HG02885 (cell line): ENCODE measurements at regions not wholly inside any gene's neighbourhood (a gene's known extent, or its start where the extent isn't known, plus 50 kb on each side); places are given as distances from the start of the nearest gene placed in this dataset.

Source experiments
- ATAC-seq: cut with Tn5 transposase; IDR thresholded peaks from one replicate; pipeline ENCODE4 v1.9.1; 2021; ENCODE audit warnings: mild to moderate bottlenecking; ENCODE audit not compliant: unreplicated experiment, poor library complexity

GRCh38 chr2:120612931-120613330 is 122.7 kb upstream of the GLI2 start:
- no peak for ATAC-seq

GRCh38 chr2:120613742-120614571 is 121.7 kb upstream of the GLI2 start:
- ATAC-seq = no peak

- no peak for ATAC-seq
Observed at GRCh38 chr2:120614901-120615300, 120.8 kb upstream of the GLI2 start.

- ATAC-seq = no peak
Observed at GRCh38 chr2:120616261-120616660, 119.4 kb upstream of the GLI2 start.

- no peak for ATAC-seq
Observed at GRCh38 chr2:120617055-120617454, 118.6 kb upstream of the GLI2 start.

- no peak for ATAC-seq
Observed at GRCh38 chr2:120618830-120619229, 116.8 kb upstream of the GLI2 start.

GRCh38 chr2:120619579-120619978 is 116.1 kb upstream of the GLI2 start:
- no peak for ATAC-seq

GRCh38 chr2:120620025-120620793 is 115.5 kb upstream of the GLI2 start:
- no peak for ATAC-seq

- ATAC-seq = no peak
Observed at GRCh38 chr2:120622159-120622869, 113.4 kb upstream of the GLI2 start.

GRCh38 chr2:120622886-120623753 is 112.5 kb upstream of the GLI2 start:
- no peak for ATAC-seq

- ATAC-seq = no peak
Observed at GRCh38 chr2:120624061-120624737, 111.5 kb upstream of the GLI2 start.

- no peak for ATAC-seq
Observed at GRCh38 chr2:120624738-120625446, 110.8 kb upstream of the GLI2 start.

- ATAC-seq = no peak
Observed at GRCh38 chr2:120625865-120626560, 109.7 kb upstream of the GLI2 start.

GRCh38 chr2:120626566-120626965 is 109.1 kb upstream of the GLI2 start:
- ATAC-seq = no peak

GRCh38 chr2:120628248-120628647 is 107.4 kb upstream of the GLI2 start:
- no peak for ATAC-seq

- no peak for ATAC-seq
Observed at GRCh38 chr2:120629241-120629895, 106.3 kb upstream of the GLI2 start.

GRCh38 chr2:120630031-120630701 is 105.5 kb upstream of the GLI2 start:
- no peak for ATAC-seq
